ENCODE measurements at regions not wholly inside any gene's neighbourhood (a gene's known extent, or its start where the extent isn't known, plus 50 kb on each side); places are given as distances from the start of the nearest gene placed in this dataset.

- H3K79me2 ChIP-seq (ENCODE audit: control insufficient read depth, insufficient read depth, low read length): no peaks in the 10 kb centered on the region
- H3K9ac ChIP-seq (ENCODE audit: insufficient read depth, low read length): no peak overlapping the region
- H3K36me3 ChIP-seq (ENCODE audit: control insufficient read depth, insufficient read depth, low read length): no peaks in the 10 kb centered on the region
- H3K4me1 ChIP-seq (ENCODE audit: control insufficient read depth, extremely low read depth, insufficient read depth, low read length): peaks cover 3% of the 10 kb centered on the region
- TF ChIP-seq CTCF (conservative IDR thresholded peaks at IDR 0.05 in 1 of 2, IDR thresholded peaks at IDR 0.05 in 1 of 2; ENCODE audit: low read depth in 1 of 2, low read length in 2 of 2) (no peak), EZH2 (IDR thresholded peaks at IDR 0.05; ENCODE audit: low read length, missing control alignments) (no peak)
- H2AFZ ChIP-seq (ENCODE audit: low read length): no peak overlapping the region
- H3K4me3 ChIP-seq (replicated peaks in 1 of 4; ENCODE audit: control extremely low read depth in 1 of 4, insufficient read depth in 1 of 4, low read depth in 3 of 4, low read length in 4 of 4): no peak overlapping the region
- DNase-seq (ENCODE audit: low read depth in 2 of 2): no peak
- H3K9me3 ChIP-seq (ENCODE audit: control insufficient read depth, insufficient read depth, low read depth, low read length): no peaks in the 10 kb centered on the region
- no peak overlapping the region for H3K27ac ChIP-seq (ENCODE audit: insufficient read depth, low read length)
- no peaks in the 10 kb centered on the region for H4K20me1 ChIP-seq (ENCODE audit: control insufficient read depth, extremely low read depth, insufficient read depth, low read length)
- no peaks in the 10 kb centered on the region for H3K27me3 ChIP-seq (ENCODE audit: control insufficient read depth, insufficient read depth, low read length)
- H3K4me2 ChIP-seq (ENCODE audit: extremely low read depth, insufficient read depth, low read length): no peak overlapping the region
Measured at GRCh38 chr5:143761663-143762062, 50.3 kb upstream of the HMHB1 start.

- DNase-seq (ENCODE audit: low read depth in 2 of 2): no peak
- H3K9me3 ChIP-seq (ENCODE audit: control insufficient read depth, insufficient read depth, low read depth, low read length): no peaks in the 10 kb centered on the region
- H3K27me3 ChIP-seq (ENCODE audit: control insufficient read depth, insufficient read depth, low read length): no peaks in the 10 kb centered on the region
- no peaks in the 10 kb centered on the region for H4K20me1 ChIP-seq (ENCODE audit: control insufficient read depth, extremely low read depth, insufficient read depth, low read length)
- H2AFZ ChIP-seq (ENCODE audit: low read length): no peak overlapping the region
- TF ChIP-seq CTCF (conservative IDR thresholded peaks at IDR 0.05 in 1 of 2, IDR thresholded peaks at IDR 0.05 in 1 of 2; ENCODE audit: low read depth in 1 of 2, low read length in 2 of 2): no peak
- TF ChIP-seq EZH2 (IDR thresholded peaks at IDR 0.05; ENCODE audit: low read length, missing control alignments): no peak
- H3K9ac ChIP-seq (ENCODE audit: insufficient read depth, low read length): no peak overlapping the region
- H3K4me3 ChIP-seq (replicated peaks in 1 of 4; ENCODE audit: control extremely low read depth in 1 of 4, insufficient read depth in 1 of 4, low read depth in 3 of 4, low read length in 4 of 4): no peak overlapping the region
- peaks cover 3% of the 10 kb centered on the region for H3K4me1 ChIP-seq (ENCODE audit: control insufficient read depth, extremely low read depth, insufficient read depth, low read length)
- no peaks in the 10 kb centered on the region for H3K79me2 ChIP-seq (ENCODE audit: control insufficient read depth, insufficient read depth, low read length)
- H3K27ac ChIP-seq (ENCODE audit: insufficient read depth, low read length): no peak overlapping the region
- H3K4me2 ChIP-seq (ENCODE audit: extremely low read depth, insufficient read depth, low read length): no peak overlapping the region
- H3K36me3 ChIP-seq (ENCODE audit: control insufficient read depth, insufficient read depth, low read length): no peaks in the 10 kb centered on the region
Measured at GRCh38 chr5:143760755-143761154, 51.2 kb upstream of the HMHB1 start.

- H3K9ac ChIP-seq (ENCODE audit: insufficient read depth, low read length): no peak overlapping the region
Measured at GRCh38 chr5:143760131-143760505, 51.8 kb upstream of the HMHB1 start.

More at GRCh38 chr5:143760131-143760505, 51.8 kb upstream of the HMHB1 start:
- no peaks in the 10 kb centered on the region for H3K9me3 ChIP-seq (ENCODE audit: control insufficient read depth, insufficient read depth, low read depth, low read length)
- no peak overlapping the region for H2AFZ ChIP-seq (ENCODE audit: low read length)
- TF ChIP-seq EZH2 (IDR thresholded peaks at IDR 0.05; ENCODE audit: low read length, missing control alignments): no peak
- no peak for TF ChIP-seq CTCF (conservative IDR thresholded peaks at IDR 0.05 in 1 of 2, IDR thresholded peaks at IDR 0.05 in 1 of 2; ENCODE audit: low read depth in 1 of 2, low read length in 2 of 2)
- DNase-seq (ENCODE audit: low read depth in 2 of 2): no peak
- H3K4me1 ChIP-seq (ENCODE audit: control insufficient read depth, extremely low read depth, insufficient read depth, low read length): peaks cover 3% of the 10 kb centered on the region
- H3K36me3 ChIP-seq (ENCODE audit: control insufficient read depth, insufficient read depth, low read length): no peaks in the 10 kb centered on the region
- H3K4me3 ChIP-seq (replicated peaks in 1 of 4; ENCODE audit: control extremely low read depth in 1 of 4, insufficient read depth in 1 of 4, low read depth in 3 of 4, low read length in 4 of 4): no peak overlapping the region
- no peak overlapping the region for H3K4me2 ChIP-seq (ENCODE audit: extremely low read depth, insufficient read depth, low read length)
- no peaks in the 10 kb centered on the region for H3K27me3 ChIP-seq (ENCODE audit: control insufficient read depth, insufficient read depth, low read length)
- H4K20me1 ChIP-seq (ENCODE audit: control insufficient read depth, extremely low read depth, insufficient read depth, low read length): no peaks in the 10 kb centered on the region
- no peaks in the 10 kb centered on the region for H3K79me2 ChIP-seq (ENCODE audit: control insufficient read depth, insufficient read depth, low read length)
- H3K27ac ChIP-seq (ENCODE audit: insufficient read depth, low read length): no peak overlapping the region

Data from fibroblast of lung (primary cell).